Skin of body (tissue), 1 donor: ENCODE measurements at regions not wholly inside any gene's neighbourhood (a gene's known extent, or its start where the extent isn't known, plus 50 kb on each side); places are given as distances from the start of the nearest gene placed in this dataset.

ENCODE experiments used
- DNase-seq: peaks from one replicate; lab custom pipeline; 2025; lab: John Stamatoyannopoulos, UW

DNA sequence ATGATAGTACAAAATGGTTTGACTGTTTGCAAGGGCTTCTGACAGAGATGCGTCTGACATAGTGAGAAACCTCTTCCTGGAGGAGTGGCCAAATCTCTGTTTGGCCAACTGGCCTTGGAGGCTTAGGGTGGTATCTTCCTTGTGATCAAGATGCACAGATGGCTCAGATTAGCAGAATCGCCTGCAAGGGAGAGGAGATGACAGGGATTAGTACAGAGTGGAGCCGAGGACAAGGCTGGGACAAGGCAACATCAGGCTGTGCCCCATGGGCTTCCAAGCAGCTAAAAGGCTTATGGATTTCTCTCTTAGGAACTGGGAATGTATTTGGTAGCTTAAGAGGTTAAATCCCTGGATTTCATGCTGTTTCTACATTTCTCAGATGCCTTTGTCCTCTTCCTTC, 379.1 kb downstream of the SIPA1L2 start:
- DNase-seq = no peak

DNA sequence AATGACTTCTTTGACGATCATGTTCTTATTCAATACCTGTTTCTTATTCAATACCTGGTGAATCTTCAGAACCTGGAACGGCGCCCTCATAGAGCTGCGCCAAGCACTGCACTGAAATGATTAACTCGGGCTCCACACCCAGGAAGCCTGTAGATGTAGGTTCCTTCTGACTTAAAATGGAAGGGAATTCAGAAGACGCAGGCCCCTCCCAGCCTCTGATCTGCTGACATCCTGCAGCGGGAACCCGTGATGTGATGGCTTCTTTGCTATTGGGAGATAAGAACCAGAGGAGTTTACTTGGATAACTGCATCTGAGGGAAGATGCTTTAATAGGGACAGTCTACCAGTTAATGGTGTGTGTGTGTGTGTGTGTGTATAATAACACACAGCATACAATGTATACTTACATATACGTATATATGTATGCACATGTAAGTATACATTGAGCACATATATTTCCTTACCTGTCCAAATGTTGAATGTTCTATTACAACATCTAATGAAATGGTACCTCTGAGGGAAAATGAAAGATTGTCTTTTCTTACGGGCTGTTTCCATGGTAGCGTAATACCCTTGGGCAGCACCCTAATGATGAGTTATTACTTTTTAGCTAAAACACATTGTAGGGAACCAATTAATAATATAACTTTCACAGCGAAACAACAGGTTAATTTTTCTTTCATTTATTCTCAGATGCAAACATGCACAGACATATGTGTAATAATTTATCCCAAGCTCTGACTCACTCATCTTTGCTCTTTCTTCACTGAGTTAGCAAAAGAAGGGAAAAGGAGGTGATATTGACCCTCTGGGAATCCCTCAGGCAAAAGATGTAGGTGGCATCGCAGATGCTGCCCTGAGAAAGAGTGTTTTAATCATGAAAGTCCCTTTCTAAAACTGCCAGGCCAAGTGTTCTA, 379.8 kb downstream of the SIPA1L2 start:
- DNase-seq = no peak

DNA sequence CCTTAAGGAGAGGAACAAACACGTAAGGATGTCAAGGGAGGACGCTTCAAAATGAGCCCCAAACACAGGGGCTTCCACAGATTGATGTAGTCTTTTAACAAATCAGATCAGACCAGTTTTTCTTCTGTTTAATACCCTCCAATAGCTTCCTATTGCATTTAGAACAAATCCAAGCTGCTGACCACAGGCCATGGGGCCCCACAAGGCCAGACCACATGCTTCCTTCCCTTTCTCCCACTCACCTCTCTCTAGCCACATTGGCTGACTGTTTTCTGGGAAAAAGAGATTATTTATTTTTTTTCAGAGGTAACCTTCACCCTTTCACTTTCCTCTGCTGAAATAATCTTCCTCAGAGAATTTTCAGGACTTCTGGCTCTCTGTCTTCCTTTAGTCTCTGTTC, 380.6 kb downstream of the SIPA1L2 start:
- DNase-seq = no peak

DNA sequence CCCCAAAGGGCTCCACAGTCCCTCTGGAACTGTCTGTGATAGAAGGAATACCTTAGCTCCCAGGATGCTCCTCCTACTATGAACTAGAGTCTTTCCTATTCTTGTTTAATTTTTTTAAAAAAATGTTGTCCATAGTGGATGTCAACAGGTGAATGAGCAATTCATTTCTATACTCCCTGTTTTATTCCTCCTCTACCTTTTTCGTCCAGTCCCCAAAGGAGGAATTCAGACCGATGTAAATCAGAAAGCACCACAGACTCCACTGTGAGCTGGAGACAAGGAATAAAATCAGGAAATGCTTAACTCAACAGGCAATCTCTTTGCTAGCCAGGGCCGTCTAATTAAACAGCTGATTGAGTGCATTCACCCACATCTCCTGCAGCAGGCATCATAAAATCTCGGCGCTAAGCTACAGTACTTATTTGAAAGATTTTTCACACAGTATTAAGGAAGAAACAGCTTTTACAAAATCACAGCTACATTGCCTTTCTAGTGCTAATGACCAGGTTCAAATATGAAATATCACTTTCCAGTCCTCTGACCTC, 381.6 kb downstream of the SIPA1L2 start:
- no peak for DNase-seq

DNA sequence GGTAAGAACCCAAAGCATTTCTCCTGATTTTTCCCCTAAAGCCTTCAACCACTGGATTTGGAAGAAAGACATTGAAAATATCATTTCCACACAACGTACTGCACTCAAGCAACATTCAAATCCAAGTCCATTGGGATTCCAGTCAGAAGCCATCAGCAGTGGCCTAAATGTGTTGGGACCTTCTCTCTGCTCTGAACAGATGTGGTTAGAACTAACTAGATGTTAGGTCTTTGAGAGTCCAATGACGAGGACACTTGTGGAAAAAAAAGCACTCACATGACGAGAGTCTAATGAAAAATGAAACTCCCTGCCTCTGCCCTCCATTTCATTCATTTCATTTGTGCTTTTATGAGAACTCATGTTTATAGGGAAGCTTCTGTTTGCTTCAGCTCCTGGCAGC, 382.3 kb downstream of the SIPA1L2 start:
- no peak for DNase-seq

DNA sequence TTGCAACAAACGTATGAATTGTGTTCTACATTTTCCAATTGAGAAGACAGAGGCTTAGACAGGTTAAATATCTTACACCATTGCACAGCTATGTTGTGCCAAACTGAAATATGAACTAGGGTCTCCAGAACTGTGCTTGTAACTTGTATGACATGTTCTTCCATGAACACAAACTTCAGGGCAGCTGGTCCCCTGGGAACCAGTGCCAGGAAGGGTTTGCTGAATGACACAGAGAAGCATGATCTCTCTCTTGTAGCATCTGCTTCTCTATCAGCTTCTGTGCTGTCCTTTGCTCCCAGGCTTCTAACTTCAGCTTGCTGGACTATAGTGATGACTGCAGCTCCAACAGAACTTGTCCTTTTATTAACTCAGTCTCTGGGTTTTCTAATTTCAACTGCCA, 385.5 kb downstream of the SIPA1L2 start:
- DNase-seq = no peak

DNA sequence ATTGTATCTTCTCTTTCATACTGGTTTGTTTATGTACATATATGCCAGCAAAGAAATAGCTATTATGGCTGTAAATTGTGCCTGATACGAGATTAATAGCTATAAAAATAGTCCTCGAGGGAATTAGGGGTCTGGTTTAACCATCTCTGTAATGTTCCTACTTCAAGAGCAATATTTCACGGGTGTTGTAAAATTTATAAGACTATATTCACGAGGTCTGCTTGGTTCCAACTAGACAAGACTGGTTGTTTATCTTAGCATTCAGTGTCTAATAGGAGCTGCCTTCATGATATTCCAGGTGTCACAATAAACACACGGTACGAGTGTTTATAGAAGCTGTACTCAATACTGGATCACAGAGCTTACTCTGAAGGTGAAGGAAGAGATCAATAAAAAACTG, 389.9 kb downstream of the SIPA1L2 start:
- no peak for DNase-seq

DNA sequence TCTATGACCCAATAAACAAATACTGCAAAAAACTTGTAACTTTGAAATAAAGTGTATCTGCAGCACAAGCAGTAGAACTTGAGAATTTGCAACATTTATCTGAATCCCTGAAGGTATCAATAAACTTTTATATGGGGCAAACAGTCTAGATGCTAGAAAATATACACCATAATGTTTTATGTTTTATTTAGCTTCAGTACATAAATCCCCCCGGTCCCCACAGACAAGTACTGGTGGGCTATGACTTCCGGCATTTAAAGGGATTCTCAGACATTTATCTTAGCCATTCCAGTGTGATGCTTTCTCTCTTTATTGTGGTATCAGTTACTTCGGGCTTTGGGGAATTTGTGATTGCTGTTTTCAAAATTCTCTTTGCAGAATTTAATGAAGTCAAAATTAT, 390.4 kb downstream of the SIPA1L2 start:
- no peak for DNase-seq

DNA sequence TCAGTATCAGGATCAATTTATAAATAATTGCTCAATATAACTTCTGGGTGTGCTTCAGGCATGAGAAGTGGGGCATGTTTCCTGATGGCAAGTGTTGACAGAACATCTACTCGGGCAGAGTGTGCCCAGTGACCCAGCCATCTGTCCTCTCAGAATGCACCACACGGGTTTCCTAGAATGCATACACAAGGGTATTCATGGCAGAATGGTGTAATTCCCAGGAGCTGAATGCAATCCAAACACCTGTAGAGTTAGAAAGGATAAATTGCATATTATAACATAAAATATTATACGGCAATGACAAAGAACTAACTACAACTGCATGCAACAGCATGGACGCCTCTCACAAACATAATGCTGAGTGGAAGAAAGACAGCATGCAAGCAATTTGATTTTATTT, 391.9 kb downstream of the SIPA1L2 start:
- no peak for DNase-seq

DNA sequence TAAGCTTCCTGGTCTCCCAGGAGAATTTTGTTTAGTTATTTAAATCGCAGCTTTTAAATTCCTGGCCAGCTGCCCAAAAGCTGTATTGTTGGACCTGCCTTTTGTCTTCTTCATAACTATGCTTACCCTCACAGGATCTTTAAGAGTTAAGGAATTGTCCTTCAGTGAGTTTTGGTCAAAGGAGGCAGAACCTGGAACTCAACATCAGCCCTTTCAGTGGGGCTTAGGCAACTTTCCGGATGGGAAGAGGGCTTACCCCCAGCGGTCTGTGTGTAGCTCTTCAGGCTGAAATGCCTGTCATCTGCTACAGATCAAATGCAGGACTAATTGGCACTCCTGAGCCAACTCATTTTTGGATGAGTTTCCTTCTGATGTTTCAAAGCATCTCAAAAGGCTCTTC, 402.6 kb downstream of the SIPA1L2 start:
- no peak for DNase-seq

DNA sequence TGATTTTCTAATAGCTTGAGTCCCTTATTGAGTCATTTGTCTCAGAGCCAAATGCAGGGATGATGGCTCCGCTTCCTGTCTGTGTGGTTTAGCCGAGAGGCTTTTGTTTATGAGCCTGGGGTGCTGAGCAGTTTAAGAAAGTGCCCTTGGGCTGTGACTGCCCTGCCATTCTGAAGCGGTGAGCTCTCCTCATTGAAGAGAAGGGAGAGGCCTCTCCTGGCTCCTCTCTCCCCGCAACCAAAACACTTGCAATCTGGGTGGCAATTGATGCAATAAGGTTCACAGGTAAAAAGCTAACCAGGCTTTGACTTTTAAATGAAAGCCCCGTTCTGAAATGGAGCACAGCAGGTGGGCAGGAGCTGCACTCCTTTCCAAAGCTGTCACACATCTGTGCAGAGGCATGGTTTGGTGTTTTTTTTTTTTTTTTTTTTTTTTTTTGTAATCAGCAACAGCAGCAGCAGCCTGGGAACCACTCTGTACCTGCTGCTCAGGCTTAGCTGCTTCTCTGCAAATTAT, 403.7 kb downstream of the SIPA1L2 start:
- no peak for DNase-seq

DNA sequence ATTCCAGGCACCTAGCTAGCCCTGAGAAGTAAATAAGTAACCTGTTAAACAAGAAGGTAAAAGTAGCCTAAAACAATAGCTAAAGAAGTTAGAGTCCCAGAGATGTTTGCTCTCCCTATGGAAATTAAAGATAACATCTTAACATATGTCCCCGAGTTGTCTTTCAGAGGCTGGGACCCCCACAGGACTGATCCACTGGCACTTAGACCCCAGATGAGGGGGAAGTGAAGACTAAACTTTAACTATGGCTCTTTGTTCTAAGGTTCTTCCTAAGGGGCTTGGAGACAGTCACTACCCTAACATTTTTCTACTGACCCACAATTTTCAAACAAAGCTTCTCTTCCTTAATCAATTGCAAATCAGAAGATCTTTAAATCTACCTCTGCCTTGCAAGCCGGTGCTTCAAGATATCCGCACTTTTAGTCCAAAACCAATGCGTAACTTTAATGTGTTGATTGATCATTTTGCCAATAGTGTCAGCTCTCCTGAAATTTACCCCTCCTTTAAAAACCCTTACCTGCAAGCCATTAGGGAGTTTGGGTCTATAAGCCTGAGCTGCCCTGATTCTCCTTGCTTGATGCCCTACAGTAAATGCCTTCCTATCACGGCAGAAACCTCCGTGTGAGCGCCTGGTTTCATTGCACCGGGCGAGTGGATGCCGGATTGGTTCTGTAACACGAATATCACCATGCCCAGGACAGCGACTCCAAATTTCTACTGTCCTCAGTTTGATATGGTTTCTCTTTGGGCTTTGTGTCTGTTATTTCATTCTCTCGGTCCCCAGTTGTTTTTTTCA, 404.4 kb downstream of the SIPA1L2 start:
- DNase-seq = no peak

DNA sequence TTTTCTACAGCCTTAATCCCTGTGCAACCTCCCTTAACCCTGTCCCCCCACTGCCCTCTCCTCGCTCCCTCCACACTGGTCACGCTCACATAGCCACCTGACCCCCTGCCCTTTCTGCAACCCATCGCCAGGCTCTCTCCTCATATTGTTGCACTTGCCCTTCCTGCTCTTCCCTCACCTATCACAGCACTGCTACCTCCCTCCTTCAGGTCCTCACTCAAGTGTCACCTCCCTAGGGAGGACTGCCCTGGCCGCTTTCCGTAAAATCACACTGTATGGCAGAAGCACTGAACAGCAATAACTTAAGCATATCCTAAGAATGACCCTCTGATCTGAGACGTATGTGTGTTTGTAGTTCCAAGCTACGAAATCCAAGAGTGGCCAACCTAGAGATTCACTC, 406.0 kb downstream of the SIPA1L2 start:
- DNase-seq = no peak

DNA sequence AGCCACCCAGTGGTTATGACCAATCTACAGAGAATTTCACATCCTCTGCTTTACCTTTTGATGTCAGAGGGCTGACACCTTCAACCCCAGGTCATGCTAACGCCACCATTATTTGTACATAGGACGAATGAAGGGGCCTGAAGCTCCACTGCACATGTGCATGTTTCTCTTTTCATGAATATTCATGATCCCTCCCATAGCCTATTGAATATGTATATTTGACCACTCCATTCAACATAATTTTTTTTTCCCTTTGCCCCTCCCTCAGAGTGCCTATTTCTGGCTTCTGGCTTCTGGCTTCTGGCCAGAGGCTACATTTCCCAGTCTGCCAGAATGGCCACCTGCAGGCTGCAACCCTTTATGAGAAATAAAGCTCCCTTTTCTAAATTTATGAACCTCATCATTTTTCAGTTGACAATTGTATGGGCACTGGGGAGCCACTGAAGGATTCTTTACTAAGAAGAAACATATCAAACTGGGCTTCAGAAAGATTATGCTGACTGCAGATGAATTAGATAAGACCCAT, 406.7 kb downstream of the SIPA1L2 start:
- no peak for DNase-seq

DNA sequence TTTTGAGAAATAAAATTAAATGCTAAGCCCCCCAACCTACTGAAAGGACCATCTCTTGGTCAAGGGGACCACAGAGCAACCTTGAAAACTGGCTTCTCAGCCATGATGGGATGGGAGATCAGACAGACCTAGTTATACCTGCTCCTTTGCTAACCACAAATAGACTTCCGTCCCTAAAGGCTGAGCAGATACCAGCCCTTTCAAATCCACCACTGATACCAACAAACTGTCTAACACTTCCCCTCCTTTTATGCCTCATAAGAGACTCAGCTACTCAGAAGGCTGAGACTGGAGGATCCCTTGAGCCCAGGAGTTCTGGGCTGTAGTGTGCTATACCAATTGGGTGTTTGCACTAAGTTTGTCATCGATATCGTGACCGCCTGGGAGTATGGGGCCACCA, 407.3 kb downstream of the SIPA1L2 start:
- no peak for DNase-seq

DNA sequence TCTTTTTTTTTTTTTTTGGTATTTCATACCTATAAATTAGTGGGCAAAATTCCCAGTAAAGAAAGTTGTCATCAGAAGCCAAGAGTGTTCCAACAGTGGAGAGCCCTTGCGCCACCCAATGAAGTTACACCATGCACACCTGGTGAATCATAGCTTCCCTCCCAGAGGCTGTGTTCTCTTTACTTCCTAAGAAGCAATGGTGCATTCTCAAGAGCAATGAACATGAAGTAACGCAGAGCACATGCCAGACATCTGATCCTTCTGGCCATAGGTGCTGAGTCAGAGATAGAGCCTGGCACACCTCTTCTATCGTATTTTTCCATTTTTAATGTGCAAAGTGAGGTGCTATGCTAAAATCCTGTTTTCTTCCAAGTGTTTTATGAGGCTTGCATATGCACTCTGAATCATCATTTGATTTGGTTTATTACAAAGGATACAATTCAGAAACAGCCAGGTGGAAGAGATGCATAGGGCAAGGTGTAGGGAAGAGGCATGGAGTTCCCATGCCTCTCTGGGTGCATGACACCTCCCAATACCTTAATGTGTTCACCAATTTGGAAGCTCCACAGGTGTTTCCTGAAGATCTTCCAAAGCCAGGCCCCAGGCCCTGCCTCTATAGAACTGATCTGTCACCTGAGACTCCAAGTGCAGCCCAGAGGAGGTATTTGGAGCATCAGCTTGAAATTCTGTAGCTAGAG, 408.0 kb downstream of the SIPA1L2 start:
- no peak for DNase-seq

DNA sequence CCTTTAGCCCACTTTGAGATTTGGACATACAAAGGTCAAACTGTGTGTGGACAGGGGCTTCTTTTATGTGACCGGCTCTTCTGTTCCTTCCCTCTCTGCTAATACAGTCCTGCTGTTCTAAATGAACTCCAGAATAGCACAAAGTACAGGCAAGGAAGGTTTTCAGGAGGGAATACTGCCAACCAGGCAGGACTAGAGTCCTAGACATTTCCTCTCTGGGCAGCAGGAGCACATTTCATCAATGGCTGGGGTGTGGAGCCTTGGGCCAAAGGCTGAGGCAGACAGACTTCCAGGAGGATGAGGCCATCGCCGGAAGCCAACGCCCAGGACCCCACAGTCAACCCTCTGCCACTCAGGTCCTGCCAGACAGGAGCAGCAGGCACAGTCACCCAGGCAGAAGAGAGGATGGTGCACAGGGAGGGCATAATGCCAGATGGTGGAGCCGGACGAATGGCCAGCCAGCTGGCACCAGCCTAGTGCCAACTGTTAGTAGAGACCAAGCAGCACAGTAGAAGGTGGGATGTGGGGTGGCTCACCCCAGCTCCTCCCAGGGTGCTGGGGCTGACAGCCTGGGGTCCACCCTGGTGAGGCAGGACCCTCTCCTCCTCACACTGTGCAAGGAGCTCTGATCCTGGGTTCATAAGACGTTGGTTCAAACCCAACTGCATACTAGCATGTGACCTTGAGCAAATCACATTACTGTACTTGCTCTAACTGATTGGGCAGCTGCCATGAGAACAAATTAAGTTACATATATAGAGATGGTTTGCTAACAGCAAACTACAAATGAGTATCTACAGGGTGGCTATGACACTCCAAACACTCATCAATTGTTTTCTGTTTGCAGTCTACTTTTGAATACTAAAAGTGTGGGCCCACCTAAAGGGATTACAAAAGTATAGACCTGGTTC, 410.7 kb downstream of the SIPA1L2 start:
- DNase-seq = no peak

DNA sequence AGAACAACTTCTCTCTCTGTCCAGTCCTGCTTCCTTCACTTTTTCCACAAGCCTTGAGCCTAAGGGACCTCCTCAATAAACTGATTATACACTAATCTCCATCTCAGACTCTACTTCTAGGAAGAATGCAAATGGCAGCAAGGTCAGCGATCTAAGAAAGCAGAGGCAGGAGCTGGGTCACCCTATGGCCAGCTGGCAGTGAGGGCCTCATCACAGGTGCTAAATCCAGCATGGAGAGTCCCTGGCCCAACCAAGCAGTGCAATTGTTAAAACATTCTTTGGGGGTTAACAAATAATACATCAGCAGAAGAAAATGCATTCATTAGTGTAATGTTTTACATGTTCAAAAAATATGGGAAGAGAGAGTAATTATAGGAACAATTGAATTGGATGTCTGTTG, 416.0 kb downstream of the SIPA1L2 start:
- DNase-seq = no peak

DNA sequence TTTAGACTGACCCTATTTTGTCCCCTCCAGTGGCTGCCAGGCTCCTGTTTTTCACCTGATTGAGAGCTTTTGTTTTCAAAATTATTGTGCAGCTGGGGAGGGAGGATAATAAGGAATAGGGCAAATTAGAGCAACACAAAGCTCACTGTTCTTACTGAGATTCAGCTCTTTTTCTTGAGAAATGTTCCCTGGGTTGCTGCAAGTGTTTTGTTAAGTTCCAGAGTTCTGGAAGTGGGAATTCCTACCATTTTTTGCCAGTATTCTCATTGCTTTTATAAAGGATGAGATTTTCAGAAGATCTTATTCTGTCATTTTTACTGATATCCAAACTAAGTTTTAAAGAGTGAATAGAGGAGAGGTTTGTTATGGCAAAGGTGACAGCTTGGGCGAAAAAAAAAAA, 417.7 kb downstream of the SIPA1L2 start:
- no peak for DNase-seq

DNA sequence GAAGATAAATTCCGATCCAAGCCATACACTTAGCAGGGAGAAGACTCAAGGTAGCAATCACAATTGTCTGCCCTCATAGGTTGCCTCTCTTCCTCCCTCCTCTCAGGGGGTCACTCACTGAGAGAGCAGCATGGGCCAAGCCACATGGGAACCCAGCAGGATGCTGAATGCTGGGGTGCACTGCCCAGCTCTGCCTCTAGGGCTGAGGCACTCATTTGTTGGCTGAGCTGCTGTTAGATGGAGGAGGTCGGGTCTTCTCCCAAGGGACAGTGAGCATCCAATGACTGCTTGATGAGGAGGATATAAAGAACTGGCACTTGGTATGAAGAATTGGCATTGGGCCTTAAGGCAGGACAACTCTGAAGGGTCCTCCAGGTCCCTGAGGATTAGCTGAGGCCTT, 418.8 kb downstream of the SIPA1L2 start:
- DNase-seq = no peak
